ENCODE measurements at regions not wholly inside any gene's neighbourhood (a gene's known extent, or its start where the extent isn't known, plus 50 kb on each side); places are given as distances from the start of the nearest gene placed in this dataset.

DNA sequence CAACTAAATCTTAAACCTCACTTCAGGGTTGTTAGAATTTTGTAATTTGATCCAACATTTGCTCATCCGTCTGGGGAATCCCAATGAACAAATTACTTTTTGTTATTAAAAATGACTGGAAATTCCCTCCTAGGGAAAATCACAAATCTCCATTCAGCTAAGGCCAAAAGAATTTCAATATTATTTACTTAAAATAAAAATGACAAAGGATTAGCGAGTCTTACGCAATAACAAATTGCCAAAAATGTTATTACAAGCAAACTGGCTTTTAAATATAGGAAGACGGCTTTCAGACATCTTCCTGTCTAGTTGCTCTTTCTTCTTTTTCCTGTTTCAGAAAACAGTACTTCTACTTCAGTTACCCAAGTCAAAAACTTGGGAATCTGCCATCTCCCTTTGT is 92.4 kb upstream of the TSPAN8 start:
- no peak for TF ChIP-seq CTCF (IDR thresholded peaks at IDR 0.05)
- no peak for TF ChIP-seq POLR2A (IDR thresholded peaks at IDR 0.05)
